ENCODE measurements at regions not wholly inside any gene's neighbourhood (a gene's known extent, or its start where the extent isn't known, plus 50 kb on each side); places are given as distances from the start of the nearest gene placed in this dataset.

DNA sequence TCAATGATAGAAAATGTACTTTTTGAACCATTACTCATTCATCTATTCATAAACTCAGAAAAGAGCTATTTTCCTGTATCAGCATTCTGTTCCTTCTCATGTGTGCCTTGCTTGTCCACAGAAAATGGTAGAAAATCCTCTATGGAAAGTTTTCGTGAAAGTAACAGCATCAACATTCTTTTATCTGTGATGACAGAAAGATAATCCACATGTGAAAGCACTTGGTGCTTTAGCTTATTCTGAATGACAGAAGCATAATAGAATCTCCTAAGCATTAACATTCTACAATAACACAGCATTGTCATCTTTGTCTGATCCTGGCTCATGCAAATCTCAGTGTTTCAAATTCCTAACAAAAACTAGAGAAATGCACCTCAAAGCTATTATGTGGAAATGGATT lies 431.9 kb downstream of the ADAMTS20 start:
- no peak for TF ChIP-seq CTCF (IDR thresholded peaks at IDR 0.05)
- no peak for TF ChIP-seq POLR2A (IDR thresholded peaks at IDR 0.05)
